HEK293T (cell line): ENCODE measurements at regions not wholly inside any gene's neighbourhood (a gene's known extent, or its start where the extent isn't known, plus 50 kb on each side); places are given as distances from the start of the nearest gene placed in this dataset.

Experiments used
- CTCF ChIA-PET: fragments of 350-600 bp; formaldehyde crosslinking; extraction: SDS; loops from one replicate; lab custom pipeline; 2021; ENCODE audit warnings: antibody characterized with exemption, inconsistent platforms; lab: Yijun Ruan, JAX
- POLR2A ChIA-PET: fragments of 350-600 bp; formaldehyde crosslinking; extraction: SDS; loops from one replicate; lab custom pipeline; 2020; ENCODE audit warnings: antibody characterized with exemption, inconsistent platforms; lab: Yijun Ruan, JAX
- DNase-seq: peaks from one replicate; pipeline ENCODE4 v3.0.0; 2012; ENCODE audit warnings: mixed read lengths; ENCODE audit errors: extremely low spot score
- ARNT ChIP-seq: fragments of 450-650 bp; IDR thresholded peaks from 2 replicates; pipeline ENCODE4 v1.6.1; 2017; ENCODE audit warnings: mild to moderate bottlenecking
- BHLHE40 ChIP-seq: fragments of 450-650 bp; IDR thresholded peaks from 2 replicates; pipeline ENCODE4 v1.6.1; 2016; ENCODE audit warnings: mild to moderate bottlenecking, moderate library complexity, borderline replicate concordance
- CTBP1 ChIP-seq: fragments of 450-650 bp; IDR thresholded peaks from 2 replicates; pipeline ENCODE4 v1.6.1; 2016; ENCODE audit warnings: borderline replicate concordance
- ELF4 ChIP-seq: fragments of 450-650 bp; IDR thresholded peaks from 2 replicates; pipeline ENCODE4 v1.6.1; 2017; ENCODE audit warnings: antibody characterized with exemption
- FOXA1 ChIP-seq: fragments of 450-650 bp; IDR thresholded peaks from 2 replicates; pipeline ENCODE4 v1.6.1; 2016; ENCODE audit warnings: mild to moderate bottlenecking
- FOXK2 ChIP-seq: fragments of 450-650 bp; IDR thresholded peaks from 2 replicates; pipeline ENCODE4 v1.6.1; 2016; ENCODE audit warnings: mild to moderate bottlenecking
- FOXM1 ChIP-seq: fragments of 450-650 bp; IDR thresholded peaks from 2 replicates; pipeline ENCODE4 v1.6.1; 2017; ENCODE audit warnings: mild to moderate bottlenecking, borderline replicate concordance
- HDGF ChIP-seq: fragments of 450-650 bp; IDR thresholded peaks from 2 replicates; pipeline ENCODE4 v1.6.1; 2017; ENCODE audit warnings: antibody characterized with exemption, borderline replicate concordance
- L3MBTL2 ChIP-seq: fragments of 450-650 bp; conservative IDR thresholded peaks from 2 replicates; pipeline ENCODE4 v1.6.1; 2016; ENCODE audit warnings: mild to moderate bottlenecking
- LEF1 ChIP-seq: fragments of 450-650 bp; IDR thresholded peaks from 2 replicates; pipeline ENCODE4 v1.6.1; 2017; ENCODE audit warnings: mild to moderate bottlenecking, borderline replicate concordance
- NFRKB ChIP-seq: fragments of 450-650 bp; IDR thresholded peaks from 2 replicates; pipeline ENCODE4 v1.6.1; 2016; ENCODE audit warnings: mild to moderate bottlenecking, moderate library complexity
- SP1 ChIP-seq: fragments of 450-650 bp; IDR thresholded peaks from 2 replicates; pipeline ENCODE4 v1.6.1; 2017
- SUZ12 ChIP-seq: fragments of 450-650 bp; IDR thresholded peaks from 2 replicates; pipeline ENCODE4 v1.6.1; 2016; ENCODE audit warnings: mild to moderate bottlenecking
- TARDBP ChIP-seq: fragments of 450-650 bp; IDR thresholded peaks from 2 replicates; pipeline ENCODE4 v1.6.1; 2016
- ZNF384 ChIP-seq: fragments of 450-650 bp; IDR thresholded peaks from 2 replicates; pipeline ENCODE4 v1.6.1; 2016
- TF ChIP-seq, protein P1 (sequence below): fragments of 450-650 bp; IDR thresholded peaks from 2 replicates; pipeline ENCODE4 v1.6.1; 2016

DNA sequence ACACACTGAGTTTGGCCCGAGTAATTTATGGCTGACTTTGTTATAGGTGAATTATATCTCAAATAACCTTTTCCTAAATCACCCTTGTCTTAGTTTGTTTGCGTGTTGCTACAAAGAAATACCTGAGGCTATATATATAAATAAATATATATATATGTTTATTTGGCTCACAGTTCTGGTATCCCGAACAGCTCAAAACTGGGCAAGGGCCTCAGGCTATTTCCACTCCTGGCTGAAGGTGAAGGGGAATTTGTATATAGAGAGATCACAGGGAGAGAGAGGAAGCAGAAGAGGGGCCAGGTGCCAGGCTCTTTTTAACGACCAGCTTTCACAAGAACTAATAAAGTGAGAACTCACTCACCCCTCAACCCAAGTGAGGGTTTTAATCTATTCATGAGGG, 159.9 kb upstream of the STARD13 start:
- POLR2A ChIA-PET: no interaction called here
- CTCF ChIA-PET: no interaction called here
- TF ChIP-seq FOXM1 (no peak), LEF1 (no peak), ZNF384 (no peak), L3MBTL2 (no peak), ELF4 (no peak), TARDBP (no peak), FOXK2 (no peak), FOXA1 (no peak), SUZ12 (no peak), BHLHE40 (no peak), HDGF (no peak), CTBP1 (no peak), SP1 (no peak), ARNT (no peak), NFRKB (no peak)
- TF ChIP-seq, protein P1, sequence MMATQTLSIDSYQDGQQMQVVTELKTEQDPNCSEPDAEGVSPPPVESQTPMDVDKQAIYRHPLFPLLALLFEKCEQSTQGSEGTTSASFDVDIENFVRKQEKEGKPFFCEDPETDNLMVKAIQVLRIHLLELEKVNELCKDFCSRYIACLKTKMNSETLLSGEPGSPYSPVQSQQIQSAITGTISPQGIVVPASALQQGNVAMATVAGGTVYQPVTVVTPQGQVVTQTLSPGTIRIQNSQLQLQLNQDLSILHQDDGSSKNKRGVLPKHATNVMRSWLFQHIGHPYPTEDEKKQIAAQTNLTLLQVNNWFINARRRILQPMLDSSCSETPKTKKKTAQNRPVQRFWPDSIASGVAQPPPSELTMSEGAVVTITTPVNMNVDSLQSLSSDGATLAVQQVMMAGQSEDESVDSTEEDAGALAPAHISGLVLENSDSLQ: no peak
- DNase-seq: no peak

- no peak for DNase-seq
- CTCF ChIA-PET: no interaction called here
- POLR2A ChIA-PET: no interaction called here
- TF ChIP-seq FOXM1: no peak
- TF ChIP-seq ZNF384: no peak
- no peak for TF ChIP-seq SUZ12
- TF ChIP-seq LEF1: no peak
- TF ChIP-seq BHLHE40: no peak
- TF ChIP-seq CTBP1: no peak
- TF ChIP-seq L3MBTL2: no peak
- TF ChIP-seq, protein P1: no peak
- TF ChIP-seq SP1: no peak
- no peak for TF ChIP-seq ELF4
- no peak for TF ChIP-seq FOXA1
- no peak for TF ChIP-seq FOXK2
- TF ChIP-seq NFRKB: no peak
- TF ChIP-seq TARDBP: no peak
- no peak for TF ChIP-seq HDGF
- no peak for TF ChIP-seq ARNT
Observed at GRCh38 chr13:33446821-33447725, 161.5 kb upstream of the STARD13 start.

DNA sequence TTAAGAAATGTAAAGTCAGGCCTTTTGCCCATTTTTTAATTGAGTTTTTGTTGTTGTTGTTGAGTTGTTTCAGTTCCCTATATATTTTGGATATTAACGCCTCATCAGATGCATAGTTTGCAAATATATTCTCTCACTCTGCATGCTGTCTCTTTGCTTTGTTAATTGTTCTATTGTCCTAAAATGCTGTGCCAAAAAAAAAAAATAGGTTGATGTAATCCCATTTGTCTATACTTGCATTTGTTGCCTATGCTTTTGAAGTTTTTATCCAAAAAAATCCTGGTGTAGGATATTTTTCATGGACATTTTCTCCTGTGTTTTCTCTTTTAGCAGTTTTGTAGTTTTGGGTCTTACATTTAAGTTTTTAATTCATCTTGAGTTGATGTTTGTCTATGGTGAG, 163.3 kb upstream of the STARD13 start:
- POLR2A ChIA-PET: no interaction called here

DNA sequence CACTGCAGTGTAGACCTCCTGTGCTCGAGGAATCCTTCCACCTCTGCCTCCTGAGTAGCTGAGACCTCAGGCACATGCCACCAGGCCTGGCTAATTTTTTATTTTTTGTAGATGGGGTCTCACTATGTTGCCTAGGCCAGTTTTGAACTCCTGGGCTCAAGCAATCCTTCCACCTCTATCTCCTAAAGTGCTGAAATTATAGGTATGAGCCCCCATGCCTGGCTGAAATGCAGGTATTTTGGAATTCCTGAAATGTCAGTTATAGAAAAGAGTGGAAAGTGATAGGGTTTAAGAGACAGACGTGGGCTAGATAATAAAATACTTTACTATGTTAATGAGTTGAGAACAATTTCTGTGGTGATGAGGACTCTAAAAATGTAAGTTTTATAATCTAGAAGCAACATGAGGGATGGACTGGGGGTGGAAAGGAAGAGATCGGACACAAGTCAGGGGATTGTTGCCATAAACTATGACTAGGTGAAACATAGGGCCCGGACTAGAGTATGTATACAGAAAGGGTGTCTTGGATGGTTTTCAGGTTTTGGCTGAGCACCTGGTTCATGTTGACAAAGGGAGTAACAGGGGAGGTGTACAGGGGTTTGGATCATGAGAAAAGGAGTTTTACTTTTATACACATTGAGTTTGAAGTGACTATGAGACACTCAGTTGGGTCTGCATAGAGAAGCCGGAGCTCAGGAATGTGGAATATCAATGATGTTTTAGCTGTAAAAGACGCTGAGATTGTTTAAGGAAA, 165.6 kb upstream of the STARD13 start:
- CTCF ChIA-PET: no interaction called here
- no peak for TF ChIP-seq FOXM1
- no peak for DNase-seq
- POLR2A ChIA-PET: no interaction called here

More for the DNA sequence above, 163.3 kb upstream of the STARD13 start:
- TF ChIP-seq ZNF384 (no peak), ARNT (no peak), SUZ12 (no peak), HDGF (no peak), BHLHE40 (no peak), CTBP1 (no peak), FOXA1 (no peak), TARDBP (no peak), FOXK2 (no peak), NFRKB (no peak), LEF1 (no peak), SP1 (no peak), L3MBTL2 (no peak), FOXM1 (no peak), ELF4 (no peak)
- TF ChIP-seq, protein P1: no peak
- CTCF ChIA-PET: no interaction called here
- DNase-seq: no peak

DNA sequence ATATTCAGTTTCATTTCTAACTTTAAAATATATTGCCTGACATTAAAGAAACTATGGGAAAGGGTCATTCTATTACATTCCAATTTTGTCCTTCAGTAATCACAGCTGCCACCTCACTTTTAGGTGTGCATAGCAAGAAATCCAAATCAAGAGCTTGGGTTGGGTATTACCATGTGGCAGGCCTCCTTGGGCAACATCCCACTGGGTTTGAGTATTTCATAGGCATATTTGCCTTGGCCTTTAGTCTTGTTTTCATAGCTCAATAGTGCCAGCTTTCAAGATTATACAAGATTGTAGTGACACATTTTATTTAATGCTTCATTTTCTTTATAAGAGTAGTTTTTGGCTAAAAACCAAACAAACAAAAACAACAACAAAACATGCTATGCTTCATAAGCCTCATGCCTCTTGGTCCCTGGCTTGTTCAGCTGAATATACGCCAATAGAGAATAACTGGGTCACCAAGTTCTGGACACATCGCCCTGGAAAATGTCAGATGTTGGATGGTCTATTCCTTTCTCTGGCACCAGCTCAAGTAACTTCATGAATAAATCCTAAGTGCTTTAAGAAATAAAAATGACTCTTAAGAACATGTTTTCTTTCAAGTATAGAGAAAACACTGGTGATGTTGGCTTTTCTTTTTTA, 167.4 kb upstream of the STARD13 start:
- DNase-seq: no peak
- ChIA-PET POLR2A (no interaction called here), CTCF (no interaction called here)
- TF ChIP-seq BHLHE40 (no peak), ELF4 (no peak), NFRKB (no peak), SUZ12 (no peak), ZNF384 (no peak), FOXK2 (no peak), LEF1 (no peak), FOXM1 (no peak), TARDBP (no peak), HDGF (no peak), SP1 (no peak), L3MBTL2 (no peak), ARNT (no peak), CTBP1 (no peak), FOXA1 (no peak)
- TF ChIP-seq, protein P1: no peak
